DND-41 (cell line): ENCODE measurements at regions not wholly inside any gene's neighbourhood (a gene's known extent, or its start where the extent isn't known, plus 50 kb on each side); places are given as distances from the start of the nearest gene placed in this dataset.

Experiments used
- ATAC-seq: fragments of 200-7000 bp; cut with Tn5 transposase; 3 replicates; pipeline ENCODE4 v1.9.1; 2021; ENCODE audit warnings: low read depth; ENCODE audit not compliant: insufficient read depth
- DNase-seq: peaks from one replicate; pipeline ENCODE4 v3.0.0-alpha.2; 2020
- H2AFZ ChIP-seq: 2 replicates; pipeline ENCODE4 v1.6.0; 2012; ENCODE audit warnings: low read depth, low read length
- H3K27ac ChIP-seq: 2 replicates; pipeline ENCODE4 v1.5.1; 2012; ENCODE audit warnings: low read length, inconsistent platforms
- H3K27me3 ChIP-seq: fragments of 200-600 bp; sonication (generic); 2 replicates; pipeline ENCODE4 v1.6.0; 2012; ENCODE audit warnings: low read length, mild to moderate bottlenecking, inconsistent platforms; ENCODE audit not compliant: insufficient read depth, poor library complexity
- H3K36me3 ChIP-seq: 2 replicates; pipeline ENCODE4 v1.5.1; 2012; ENCODE audit warnings: low read length, inconsistent platforms; ENCODE audit not compliant: insufficient read depth
- H3K4me1 ChIP-seq: 2 replicates; pipeline ENCODE4 v1.5.1; 2012; ENCODE audit warnings: mild to moderate bottlenecking, low read length; ENCODE audit not compliant: insufficient read depth
- H3K4me2 ChIP-seq: 2 replicates; pipeline ENCODE4 v1.6.0; 2012; ENCODE audit warnings: mild to moderate bottlenecking, moderate library complexity, low read length, inconsistent platforms; ENCODE audit not compliant: insufficient read depth
- H3K4me3 ChIP-seq, 2 experiments: fragments of 200-600 bp in 1 of 2; shearing (Covaris generic) in 1 of 2; 2 replicates each; pipeline ENCODE4 v1.5.1; 2012 to 2016; ENCODE audit warnings: inconsistent platforms in 2 of 2, low read length in 2 of 2, mild to moderate bottlenecking in 2 of 2, low read depth in 1 of 2, moderate library complexity in 1 of 2
- H3K79me2 ChIP-seq: 2 replicates; pipeline ENCODE4 v1.6.0; 2012; ENCODE audit warnings: low read length, inconsistent platforms; ENCODE audit not compliant: insufficient read depth
- H3K9ac ChIP-seq: 2 replicates; pipeline ENCODE4 v1.6.0; 2012; ENCODE audit warnings: low read depth, mild to moderate bottlenecking, inconsistent platforms, low read length, moderate library complexity
- H3K9me3 ChIP-seq: 2 replicates; pipeline ENCODE4 v1.5.1; 2012; ENCODE audit warnings: low read length, moderate library complexity, mild to moderate bottlenecking, inconsistent platforms; ENCODE audit not compliant: insufficient read depth, severe bottlenecking
- H4K20me1 ChIP-seq: 2 replicates; pipeline ENCODE4 v1.6.0; 2012; ENCODE audit warnings: low read length; ENCODE audit not compliant: insufficient read depth
- CTCF ChIP-seq: IDR thresholded peaks from 2 replicates; pipeline ENCODE4 v1.5.1; 2012; ENCODE audit warnings: borderline replicate concordance, low read length, moderate library complexity, mild to moderate bottlenecking; ENCODE audit not compliant: poor library complexity, severe bottlenecking; ENCODE audit errors: extremely low read depth
- EZH2 ChIP-seq: IDR thresholded peaks from 3 replicates; pipeline ENCODE4 v1.6.1; 2012; ENCODE audit warnings: borderline replicate concordance, low read depth, mild to moderate bottlenecking, moderate library complexity, low read length, inconsistent platforms; ENCODE audit not compliant: severe bottlenecking

- H3K4me1 ChIP-seq: peaks cover 70% of the 10 kb centered on the region
- H3K27ac ChIP-seq: peak overlapping the region; percentile 98
- peak overlapping the region; percentile 47 for H2AFZ ChIP-seq
- ATAC-seq (peak; percentile 86), DNase-seq (peak; percentile 79)
- peak overlapping the region in 1 of 2 experiments; percentile 41; a peak in 2 of 4 replicates for H3K4me3 ChIP-seq
- no peaks in the 10 kb centered on the region for H3K79me2 ChIP-seq
- peak overlapping the region; percentile 62 for H3K9ac ChIP-seq
- no peaks in the 10 kb centered on the region for H4K20me1 ChIP-seq
- no peaks in the 10 kb centered on the region for H3K36me3 ChIP-seq
- H3K9me3 ChIP-seq: no peaks in the 10 kb centered on the region
- no peaks in the 10 kb centered on the region for H3K27me3 ChIP-seq
- TF ChIP-seq EZH2 (no peak), CTCF (no peak)
- H3K4me2 ChIP-seq: peak overlapping the region; percentile 62
These were observed 819.2 kb downstream of the UQCRFS1 start for GRCh38 chr19:28393574-28394336.

GRCh38 chr19:28388988-28389387 is 824.0 kb downstream of the UQCRFS1 start:
- H3K79me2 ChIP-seq: no peaks in the 10 kb centered on the region
- H3K4me1 ChIP-seq: peaks cover 73% of the 10 kb centered on the region

GRCh38 chr19:28387507-28387906 is 825.4 kb downstream of the UQCRFS1 start:
- H3K4me1 ChIP-seq: peaks cover 65% of the 10 kb centered on the region
- ATAC-seq: no peak
- H3K27me3 ChIP-seq: no peaks in the 10 kb centered on the region
- H3K27ac ChIP-seq: peak overlapping the region; percentile 57
- H4K20me1 ChIP-seq: no peaks in the 10 kb centered on the region
- no peaks in the 10 kb centered on the region for H3K9me3 ChIP-seq
- H3K9ac ChIP-seq: no peak overlapping the region
- H3K4me2 ChIP-seq: no peak overlapping the region
- no peaks in the 10 kb centered on the region for H3K36me3 ChIP-seq
- H3K4me3 ChIP-seq: no peak overlapping the region
- no peak for TF ChIP-seq CTCF
- no peak for DNase-seq
- no peak overlapping the region for H2AFZ ChIP-seq
- H3K79me2 ChIP-seq: no peaks in the 10 kb centered on the region

More at GRCh38 chr19:28388988-28389387, 824.0 kb downstream of the UQCRFS1 start:
- no peak for TF ChIP-seq EZH2
- TF ChIP-seq CTCF: no peak
- Histone ChIP-seq H3K36me3 (no peaks in the 10 kb centered on the region), H4K20me1 (no peaks in the 10 kb centered on the region), H2AFZ (no peak overlapping the region), H3K4me2 (no peak overlapping the region), H3K27ac (peak overlapping the region; percentile 79), H3K9me3 (no peaks in the 10 kb centered on the region), H3K4me3 (no peak overlapping the region), H3K9ac (no peak overlapping the region), H3K27me3 (no peaks in the 10 kb centered on the region)
- ATAC-seq (no peak), DNase-seq (no peak)
